Loucy (cell line): ENCODE measurements at regions not wholly inside any gene's neighbourhood (a gene's known extent, or its start where the extent isn't known, plus 50 kb on each side); places are given as distances from the start of the nearest gene placed in this dataset.

Source experiments
- H2AFZ ChIP-seq: fragments of 200-600 bp; sonication (generic); 2 replicates; pipeline ENCODE4 v1.6.0; 2016; ENCODE audit warnings: antibody characterized with exemption, mild to moderate bottlenecking, low read length, moderate library complexity
- H3F3A ChIP-seq: fragments of 200-600 bp; 2 replicates; pipeline ENCODE4 v1.6.0; 2016; ENCODE audit warnings: antibody characterized with exemption, low read depth, mild to moderate bottlenecking
- H3K27me3 ChIP-seq: fragments of 200-600 bp; sonication (generic); 2 replicates; pipeline ENCODE4 v1.6.1; 2014; ENCODE audit warnings: low read length, mild to moderate bottlenecking; ENCODE audit not compliant: insufficient read depth, poor library complexity, severe bottlenecking
- H3K36me3 ChIP-seq: fragments of 200-600 bp; sonication (generic); 2 replicates; pipeline ENCODE4 v1.6.1; 2016; ENCODE audit warnings: low read length; ENCODE audit not compliant: insufficient read depth
- H3K4me1 ChIP-seq: fragments of 200-600 bp; sonication (generic); 2 replicates; pipeline ENCODE4 v1.5.1; 2014; ENCODE audit warnings: low read length, mild to moderate bottlenecking; ENCODE audit not compliant: insufficient read depth, poor library complexity, severe bottlenecking
- H3K4me2 ChIP-seq: fragments of 200-600 bp; sonication (generic); 2 replicates; pipeline ENCODE4 v1.6.0; 2014; ENCODE audit warnings: antibody characterized with exemption, low read length, low read depth, mild to moderate bottlenecking; ENCODE audit not compliant: poor library complexity, severe bottlenecking
- H3K4me3 ChIP-seq: fragments of 200-600 bp; sonication (generic); 2 replicates; pipeline ENCODE4 v1.5.1; 2014; ENCODE audit warnings: low read length, mild to moderate bottlenecking, mixed read lengths; ENCODE audit not compliant: poor library complexity, severe bottlenecking
- H3K79me2 ChIP-seq: fragments of 200-600 bp; sonication (generic); 2 replicates; pipeline ENCODE4 v1.6.1; 2014; ENCODE audit warnings: low read length; ENCODE audit not compliant: insufficient read depth
- H3K9ac ChIP-seq: fragments of 200-600 bp; sonication (generic); 2 replicates; pipeline ENCODE4 v1.6.0; 2014; ENCODE audit warnings: mild to moderate bottlenecking, low read depth, low read length, moderate library complexity; ENCODE audit not compliant: poor library complexity, severe bottlenecking
- H3K9me2 ChIP-seq: fragments of 200-600 bp; sonication (generic); replicated peaks from 2 replicates; pipeline ENCODE4 v1.6.1; 2016; ENCODE audit warnings: low read depth, low read length, mixed read lengths
- H3K9me3 ChIP-seq: fragments of 200-600 bp; sonication (generic); 2 replicates; pipeline ENCODE4 v1.6.1; 2014; ENCODE audit warnings: mild to moderate bottlenecking, antibody characterized with exemption, low read length, low read depth; ENCODE audit not compliant: insufficient read depth
- H4K20me1 ChIP-seq: fragments of 200-600 bp; sonication (generic); 2 replicates; pipeline ENCODE4 v1.6.0; 2014; ENCODE audit warnings: antibody characterized with exemption, low read length, mild to moderate bottlenecking; ENCODE audit not compliant: insufficient read depth, poor library complexity, severe bottlenecking
- CTCF ChIP-seq: fragments of 200-600 bp; sonication (generic); conservative IDR thresholded peaks from 2 replicates; pipeline ENCODE4 v1.5.1; 2014; ENCODE audit warnings: mild to moderate bottlenecking, antibody characterized with exemption, low read length
- EZH2phosphoT487 ChIP-seq: fragments of 200-600 bp; IDR thresholded peaks from 2 replicates; pipeline ENCODE4 v1.6.1; 2018; ENCODE audit warnings: antibody characterized with exemption, mild to moderate bottlenecking, moderate library complexity, borderline replicate concordance

- Histone ChIP-seq H2AFZ (no peak overlapping the region), H3F3A (no peaks in the 10 kb centered on the region), H3K9me2 (no peaks in the 10 kb centered on the region)
Observed at GRCh38 chr10:1893941-1894340, 156.6 kb upstream of the ADARB2 start.

GRCh38 chr10:1886039-1886438 is 148.7 kb upstream of the ADARB2 start:
- no peaks in the 10 kb centered on the region for H4K20me1 ChIP-seq
- H3K27me3 ChIP-seq = no peaks in the 10 kb centered on the region
- H3K4me3 ChIP-seq = no peak overlapping the region
- TF ChIP-seq EZH2phosphoT487 (no peak), CTCF (no peak)
- no peaks in the 10 kb centered on the region for H3K79me2 ChIP-seq
- no peak overlapping the region for H2AFZ ChIP-seq
- no peaks in the 10 kb centered on the region for H3F3A ChIP-seq
- no peak overlapping the region for H3K4me2 ChIP-seq
- H3K9ac ChIP-seq = no peak overlapping the region
- peaks cover 8% of the 10 kb centered on the region; the same call in 1 of the 2 replicates for H3K9me3 ChIP-seq
- H3K36me3 ChIP-seq = no peaks in the 10 kb centered on the region
- no peaks in the 10 kb centered on the region for H3K4me1 ChIP-seq
- H3K9me2 ChIP-seq = no peaks in the 10 kb centered on the region

More at GRCh38 chr10:1893941-1894340, 156.6 kb upstream of the ADARB2 start:
- no peaks in the 10 kb centered on the region for H3K36me3 ChIP-seq
- H3K9ac ChIP-seq = no peak overlapping the region
- no peaks in the 10 kb centered on the region for H3K9me3 ChIP-seq
- H3K79me2 ChIP-seq = no peaks in the 10 kb centered on the region
- H3K4me1 ChIP-seq = no peaks in the 10 kb centered on the region
- no peak overlapping the region for H3K4me3 ChIP-seq
- no peak overlapping the region for H3K4me2 ChIP-seq
- no peak for TF ChIP-seq CTCF
- no peak for TF ChIP-seq EZH2phosphoT487
- no peaks in the 10 kb centered on the region for H4K20me1 ChIP-seq
- H3K27me3 ChIP-seq = no peaks in the 10 kb centered on the region

GRCh38 chr10:1882728-1883127 is 145.4 kb upstream of the ADARB2 start:
- peaks cover 8% of the 10 kb centered on the region; the same call in 1 of the 2 replicates for H3K9me3 ChIP-seq
- no peak overlapping the region for H3K9ac ChIP-seq
- TF ChIP-seq EZH2phosphoT487 = no peak
- no peak for TF ChIP-seq CTCF
- H3K36me3 ChIP-seq = no peaks in the 10 kb centered on the region
- H3K4me1 ChIP-seq = no peaks in the 10 kb centered on the region
- H3K4me3 ChIP-seq = no peak overlapping the region
- H3K4me2 ChIP-seq = no peak overlapping the region
- H3K27me3 ChIP-seq = no peaks in the 10 kb centered on the region
- H4K20me1 ChIP-seq = no peaks in the 10 kb centered on the region
- no peaks in the 10 kb centered on the region for H3K9me2 ChIP-seq
- H2AFZ ChIP-seq = no peak overlapping the region
- no peaks in the 10 kb centered on the region for H3F3A ChIP-seq
- H3K79me2 ChIP-seq = no peaks in the 10 kb centered on the region
